ENCODE measurements at regions not wholly inside any gene's neighbourhood (a gene's known extent, or its start where the extent isn't known, plus 50 kb on each side); places are given as distances from the start of the nearest gene placed in this dataset.

- Histone ChIP-seq H3K27me3 (ENCODE audit: control insufficient read depth, insufficient read depth, low read length) (no peaks in the 10 kb centered on the region), H3K27ac (ENCODE audit: low read depth, low read length) (no peak overlapping the region), H3K36me3 (ENCODE audit: control insufficient read depth, insufficient read depth, low read length) (no peaks in the 10 kb centered on the region), H3K4me1 (ENCODE audit: control insufficient read depth, insufficient read depth, low read length) (no peaks in the 10 kb centered on the region), H3K9ac (ENCODE audit: low read depth, low read length) (no peak overlapping the region), H3K4me3 (ENCODE audit: low read depth, low read length) (no peak overlapping the region), H3K9me3 (ENCODE audit: control insufficient read depth, insufficient read depth, low read length) (no peaks in the 10 kb centered on the region)
Observed at GRCh38 chr22:26995235-26995634, 337.8 kb downstream of the MIAT start.

- Histone ChIP-seq H3K4me3 (ENCODE audit: low read depth, low read length) (no peak overlapping the region), H3K4me1 (ENCODE audit: control insufficient read depth, insufficient read depth, low read length) (no peaks in the 10 kb centered on the region), H3K27ac (ENCODE audit: low read depth, low read length) (no peak overlapping the region), H3K36me3 (ENCODE audit: control insufficient read depth, insufficient read depth, low read length) (no peaks in the 10 kb centered on the region), H3K9me3 (ENCODE audit: control insufficient read depth, insufficient read depth, low read length) (no peaks in the 10 kb centered on the region), H3K9ac (ENCODE audit: low read depth, low read length) (no peak overlapping the region), H3K27me3 (ENCODE audit: control insufficient read depth, insufficient read depth, low read length) (no peaks in the 10 kb centered on the region)
Observed at GRCh38 chr22:26996154-26996553, 338.8 kb downstream of the MIAT start.

GRCh38 chr22:26998129-26998528 lies 340.7 kb downstream of the MIAT start:
- Histone ChIP-seq H3K4me1 (ENCODE audit: control insufficient read depth, insufficient read depth, low read length) (no peaks in the 10 kb centered on the region), H3K4me3 (ENCODE audit: low read depth, low read length) (no peak overlapping the region), H3K9ac (ENCODE audit: low read depth, low read length) (no peak overlapping the region), H3K9me3 (ENCODE audit: control insufficient read depth, insufficient read depth, low read length) (no peaks in the 10 kb centered on the region), H3K27me3 (ENCODE audit: control insufficient read depth, insufficient read depth, low read length) (no peaks in the 10 kb centered on the region), H3K36me3 (ENCODE audit: control insufficient read depth, insufficient read depth, low read length) (no peaks in the 10 kb centered on the region), H3K27ac (ENCODE audit: low read depth, low read length) (no peak overlapping the region)

GRCh38 chr22:26998716-26999115 lies 341.3 kb downstream of the MIAT start:
- Histone ChIP-seq H3K9me3 (ENCODE audit: control insufficient read depth, insufficient read depth, low read length) (no peaks in the 10 kb centered on the region), H3K9ac (ENCODE audit: low read depth, low read length) (no peak overlapping the region)

GRCh38 chr22:27003297-27003696 lies 345.9 kb downstream of the MIAT start:
- 0 out of 2 replicates have a peak, but pooled peaks cover 3% of the 10 kb centered on the region for H3K4me1 ChIP-seq (ENCODE audit: control insufficient read depth, insufficient read depth, low read length)

More at GRCh38 chr22:26998716-26999115, 341.3 kb downstream of the MIAT start:
- Histone ChIP-seq H3K4me1 (ENCODE audit: control insufficient read depth, insufficient read depth, low read length) (no peaks in the 10 kb centered on the region), H3K36me3 (ENCODE audit: control insufficient read depth, insufficient read depth, low read length) (no peaks in the 10 kb centered on the region), H3K27ac (ENCODE audit: low read depth, low read length) (no peak overlapping the region), H3K27me3 (ENCODE audit: control insufficient read depth, insufficient read depth, low read length) (no peaks in the 10 kb centered on the region), H3K4me3 (ENCODE audit: low read depth, low read length) (no peak overlapping the region)

GRCh38 chr22:27004434-27004833 lies 347.0 kb downstream of the MIAT start:
- H3K4me1 ChIP-seq (ENCODE audit: control insufficient read depth, insufficient read depth, low read length): 0 out of 2 replicates have a peak, but pooled peaks cover 3% of the 10 kb centered on the region
- H3K9me3 ChIP-seq (ENCODE audit: control insufficient read depth, insufficient read depth, low read length): 0 out of 2 replicates have a peak, but pooled peaks cover 4% of the 10 kb centered on the region
- H3K9ac ChIP-seq (ENCODE audit: low read depth, low read length): no peak overlapping the region
- no peak overlapping the region for H3K4me3 ChIP-seq (ENCODE audit: low read depth, low read length)
- peak overlapping the region; percentile 40 for H3K27ac ChIP-seq (ENCODE audit: low read depth, low read length)
- no peaks in the 10 kb centered on the region for H3K36me3 ChIP-seq (ENCODE audit: control insufficient read depth, insufficient read depth, low read length)
- H3K27me3 ChIP-seq (ENCODE audit: control insufficient read depth, insufficient read depth, low read length): no peaks in the 10 kb centered on the region

More at GRCh38 chr22:27003297-27003696, 345.9 kb downstream of the MIAT start:
- Histone ChIP-seq H3K36me3 (ENCODE audit: control insufficient read depth, insufficient read depth, low read length) (no peaks in the 10 kb centered on the region), H3K9me3 (ENCODE audit: control insufficient read depth, insufficient read depth, low read length) (0 out of 2 replicates have a peak, but pooled peaks cover 4% of the 10 kb centered on the region), H3K9ac (ENCODE audit: low read depth, low read length) (no peak overlapping the region), H3K27ac (ENCODE audit: low read depth, low read length) (no peak overlapping the region), H3K27me3 (ENCODE audit: control insufficient read depth, insufficient read depth, low read length) (no peaks in the 10 kb centered on the region), H3K4me3 (ENCODE audit: low read depth, low read length) (no peak overlapping the region)

- H3K27me3 ChIP-seq (ENCODE audit: control insufficient read depth, insufficient read depth, low read length): no peaks in the 10 kb centered on the region
- 0 out of 2 replicates have a peak, but pooled peaks cover 4% of the 10 kb centered on the region for H3K9me3 ChIP-seq (ENCODE audit: control insufficient read depth, insufficient read depth, low read length)
- H3K9ac ChIP-seq (ENCODE audit: low read depth, low read length): no peak overlapping the region
- H3K4me3 ChIP-seq (ENCODE audit: low read depth, low read length): no peak overlapping the region
- 0 out of 2 replicates have a peak, but pooled peaks cover 3% of the 10 kb centered on the region for H3K4me1 ChIP-seq (ENCODE audit: control insufficient read depth, insufficient read depth, low read length)
- no peak overlapping the region for H3K27ac ChIP-seq (ENCODE audit: low read depth, low read length)
- no peaks in the 10 kb centered on the region for H3K36me3 ChIP-seq (ENCODE audit: control insufficient read depth, insufficient read depth, low read length)
Observed at GRCh38 chr22:27008454-27008853, 351.1 kb downstream of the MIAT start.

- Histone ChIP-seq H3K36me3 (ENCODE audit: control insufficient read depth, insufficient read depth, low read length) (no peaks in the 10 kb centered on the region), H3K9me3 (ENCODE audit: control insufficient read depth, insufficient read depth, low read length) (no peaks in the 10 kb centered on the region), H3K27ac (ENCODE audit: low read depth, low read length) (no peak overlapping the region), H3K4me1 (ENCODE audit: control insufficient read depth, insufficient read depth, low read length) (no peaks in the 10 kb centered on the region), H3K9ac (ENCODE audit: low read depth, low read length) (no peak overlapping the region), H3K27me3 (ENCODE audit: control insufficient read depth, insufficient read depth, low read length) (no peaks in the 10 kb centered on the region), H3K4me3 (ENCODE audit: low read depth, low read length) (no peak overlapping the region)
Observed at GRCh38 chr22:27011133-27011532, 353.7 kb downstream of the MIAT start.

- no peaks in the 10 kb centered on the region for H3K4me1 ChIP-seq (ENCODE audit: control insufficient read depth, insufficient read depth, low read length)
- H3K4me3 ChIP-seq (ENCODE audit: low read depth, low read length): no peak overlapping the region
- H3K9ac ChIP-seq (ENCODE audit: low read depth, low read length): no peak overlapping the region
- H3K27ac ChIP-seq (ENCODE audit: low read depth, low read length): no peak overlapping the region
- H3K36me3 ChIP-seq (ENCODE audit: control insufficient read depth, insufficient read depth, low read length): no peaks in the 10 kb centered on the region
- no peaks in the 10 kb centered on the region for H3K9me3 ChIP-seq (ENCODE audit: control insufficient read depth, insufficient read depth, low read length)
- H3K27me3 ChIP-seq (ENCODE audit: control insufficient read depth, insufficient read depth, low read length): no peaks in the 10 kb centered on the region
Observed at GRCh38 chr22:27011717-27012116, 354.3 kb downstream of the MIAT start.

- Histone ChIP-seq H3K4me3 (ENCODE audit: low read depth, low read length) (no peak overlapping the region), H3K9me3 (ENCODE audit: control insufficient read depth, insufficient read depth, low read length) (no peaks in the 10 kb centered on the region), H3K36me3 (ENCODE audit: control insufficient read depth, insufficient read depth, low read length) (no peaks in the 10 kb centered on the region), H3K4me1 (ENCODE audit: control insufficient read depth, insufficient read depth, low read length) (no peaks in the 10 kb centered on the region), H3K27ac (ENCODE audit: low read depth, low read length) (peak overlapping the region; percentile 55), H3K9ac (ENCODE audit: low read depth, low read length) (no peak overlapping the region), H3K27me3 (ENCODE audit: control insufficient read depth, insufficient read depth, low read length) (no peaks in the 10 kb centered on the region)
Observed at GRCh38 chr22:27019827-27020226, 362.4 kb downstream of the MIAT start.

- Histone ChIP-seq H3K36me3 (ENCODE audit: control insufficient read depth, insufficient read depth, low read length) (no peaks in the 10 kb centered on the region), H3K9me3 (ENCODE audit: control insufficient read depth, insufficient read depth, low read length) (no peaks in the 10 kb centered on the region), H3K27ac (ENCODE audit: low read depth, low read length) (no peak overlapping the region), H3K4me1 (ENCODE audit: control insufficient read depth, insufficient read depth, low read length) (no peaks in the 10 kb centered on the region), H3K27me3 (ENCODE audit: control insufficient read depth, insufficient read depth, low read length) (no peaks in the 10 kb centered on the region), H3K4me3 (ENCODE audit: low read depth, low read length) (no peak overlapping the region), H3K9ac (ENCODE audit: low read depth, low read length) (no peak overlapping the region)
Observed at GRCh38 chr22:27022274-27022895, 365.0 kb downstream of the MIAT start.

Measured in HUES48 (cell line).